ENCODE measurements at regions not wholly inside any gene's neighbourhood (a gene's known extent, or its start where the extent isn't known, plus 50 kb on each side); places are given as distances from the start of the nearest gene placed in this dataset.

GRCh38 chr5:62934319-62934718, 355.7 kb downstream of the LRRC70 start:
- Histone ChIP-seq H3K4me1 (ENCODE audit: control insufficient read depth in 1 of 2, low read depth in 2 of 2) (peaks cover 0 to 21% of the 10 kb centered on the region in 2 donors), H3K36me3 (no peaks in the 10 kb centered on the region), H3K9me3 (no peaks in the 10 kb centered on the region), H3K4me3 (no peak overlapping the region), H3K27me3 (replicated peaks; ENCODE audit: insufficient read depth) (no peaks in the 10 kb centered on the region), H3K27ac (no peak overlapping the region)
- TF ChIP-seq, protein P1, sequence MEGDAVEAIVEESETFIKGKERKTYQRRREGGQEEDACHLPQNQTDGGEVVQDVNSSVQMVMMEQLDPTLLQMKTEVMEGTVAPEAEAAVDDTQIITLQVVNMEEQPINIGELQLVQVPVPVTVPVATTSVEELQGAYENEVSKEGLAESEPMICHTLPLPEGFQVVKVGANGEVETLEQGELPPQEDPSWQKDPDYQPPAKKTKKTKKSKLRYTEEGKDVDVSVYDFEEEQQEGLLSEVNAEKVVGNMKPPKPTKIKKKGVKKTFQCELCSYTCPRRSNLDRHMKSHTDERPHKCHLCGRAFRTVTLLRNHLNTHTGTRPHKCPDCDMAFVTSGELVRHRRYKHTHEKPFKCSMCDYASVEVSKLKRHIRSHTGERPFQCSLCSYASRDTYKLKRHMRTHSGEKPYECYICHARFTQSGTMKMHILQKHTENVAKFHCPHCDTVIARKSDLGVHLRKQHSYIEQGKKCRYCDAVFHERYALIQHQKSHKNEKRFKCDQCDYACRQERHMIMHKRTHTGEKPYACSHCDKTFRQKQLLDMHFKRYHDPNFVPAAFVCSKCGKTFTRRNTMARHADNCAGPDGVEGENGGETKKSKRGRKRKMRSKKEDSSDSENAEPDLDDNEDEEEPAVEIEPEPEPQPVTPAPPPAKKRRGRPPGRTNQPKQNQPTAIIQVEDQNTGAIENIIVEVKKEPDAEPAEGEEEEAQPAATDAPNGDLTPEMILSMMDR (IDR thresholded peaks at IDR 0.05): no peak
- DNase-seq (ENCODE audit: low spot score): no peak
- ATAC-seq (ENCODE audit: insufficient number of reproducible peaks, low FRiP score, low read depth): no peak

DNA sequence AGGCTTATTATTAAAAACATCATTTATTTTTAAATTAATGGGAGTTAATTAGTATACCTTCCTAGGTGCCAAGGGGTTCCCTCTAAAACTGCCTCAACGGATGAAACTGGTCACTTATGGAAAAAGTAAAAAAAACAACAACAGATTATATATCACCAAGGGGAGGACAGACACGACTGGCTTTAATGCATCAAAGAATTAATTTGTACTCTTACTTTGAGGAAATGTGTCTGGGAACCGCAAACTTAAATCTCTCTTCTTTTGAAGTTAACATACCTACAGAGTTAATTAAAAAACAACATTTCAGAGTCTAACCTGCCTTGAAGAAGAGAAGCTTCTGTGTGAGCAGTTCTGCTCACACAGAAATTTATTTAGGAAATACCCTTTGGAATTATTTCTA, 354.6 kb downstream of the LRRC70 start:
- no peak for ATAC-seq (ENCODE audit: insufficient number of reproducible peaks, low FRiP score, low read depth)
- Histone ChIP-seq H3K27ac (no peak overlapping the region), H3K4me3 (no peak overlapping the region), H3K4me1 (ENCODE audit: control insufficient read depth in 1 of 2, low read depth in 2 of 2) (peaks cover 0 to 14% of the 10 kb centered on the region in 2 donors), H3K36me3 (no peaks in the 10 kb centered on the region), H3K9me3 (no peaks in the 10 kb centered on the region), H3K27me3 (replicated peaks; ENCODE audit: insufficient read depth) (no peaks in the 10 kb centered on the region)
- TF ChIP-seq, protein P1 (IDR thresholded peaks at IDR 0.05): no peak
- no peak for DNase-seq (ENCODE audit: low spot score)

- H3K9me3 ChIP-seq: no peaks in the 10 kb centered on the region
- no peak overlapping the region for H3K4me3 ChIP-seq
- H3K36me3 ChIP-seq: no peaks in the 10 kb centered on the region
- DNase-seq (ENCODE audit: low spot score) (no peak), ATAC-seq (ENCODE audit: insufficient number of reproducible peaks, low FRiP score, low read depth) (no peak)
- no peaks in the 10 kb centered on the region for H3K27me3 ChIP-seq (replicated peaks; ENCODE audit: insufficient read depth)
- H3K4me1 ChIP-seq (ENCODE audit: control insufficient read depth in 1 of 2, low read depth in 2 of 2): no peaks in the 10 kb centered on the region
- no peak overlapping the region for H3K27ac ChIP-seq
- TF ChIP-seq, protein P1 (IDR thresholded peaks at IDR 0.05): no peak
Measured at GRCh38 chr5:62931153-62931950, 352.7 kb downstream of the LRRC70 start.

- Histone ChIP-seq H3K27ac (no peak overlapping the region), H3K4me1 (ENCODE audit: control insufficient read depth in 1 of 2, low read depth in 2 of 2) (no peaks in the 10 kb centered on the region), H3K4me3 (no peak overlapping the region), H3K36me3 (no peaks in the 10 kb centered on the region), H3K27me3 (replicated peaks; ENCODE audit: insufficient read depth) (no peaks in the 10 kb centered on the region), H3K9me3 (no peaks in the 10 kb centered on the region)
- TF ChIP-seq, protein P1 (IDR thresholded peaks at IDR 0.05): no peak
- ATAC-seq (ENCODE audit: insufficient number of reproducible peaks, low FRiP score, low read depth): no peak
- no peak for DNase-seq (ENCODE audit: low spot score)
Measured at GRCh38 chr5:62922191-62922590, 343.6 kb downstream of the LRRC70 start.

DNA sequence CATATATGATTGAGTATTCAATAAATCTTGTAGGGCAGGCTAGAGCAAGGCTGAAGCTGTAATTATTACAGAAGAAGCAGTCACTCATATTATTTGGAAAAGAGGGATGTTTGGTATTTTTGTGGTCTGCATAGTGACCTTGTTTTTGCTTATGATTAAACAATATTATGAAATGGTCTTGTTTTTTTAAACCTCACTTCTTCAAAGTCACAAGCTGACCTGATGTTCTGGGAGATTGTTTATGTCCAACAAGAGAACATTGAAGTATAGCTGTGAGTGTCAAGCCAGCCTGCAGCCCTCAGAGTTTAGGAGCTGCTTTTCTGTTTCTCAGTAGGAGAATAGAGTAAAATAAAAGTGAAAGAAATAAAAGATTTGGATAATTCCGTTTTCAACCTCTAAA, 342.2 kb downstream of the LRRC70 start:
- no peak for ATAC-seq (ENCODE audit: insufficient number of reproducible peaks, low FRiP score, low read depth)
- DNase-seq (ENCODE audit: low spot score): no peak
- H3K36me3 ChIP-seq: no peaks in the 10 kb centered on the region
- H3K9me3 ChIP-seq: no peaks in the 10 kb centered on the region
- TF ChIP-seq, protein P1 (IDR thresholded peaks at IDR 0.05): no peak
- H3K4me1 ChIP-seq (ENCODE audit: control insufficient read depth in 1 of 2, low read depth in 2 of 2): no peaks in the 10 kb centered on the region
- H3K27me3 ChIP-seq (replicated peaks; ENCODE audit: insufficient read depth): no peaks in the 10 kb centered on the region
- no peak overlapping the region for H3K27ac ChIP-seq
- no peak overlapping the region for H3K4me3 ChIP-seq
